OCI-LY1 (cell line): ENCODE measurements at regions not wholly inside any gene's neighbourhood (a gene's known extent, or its start where the extent isn't known, plus 50 kb on each side); places are given as distances from the start of the nearest gene placed in this dataset.

ENCODE experiments used
- H2AFZ ChIP-seq: fragments of 200-600 bp; sonication (generic), shearing (Covaris generic); 2 replicates; pipeline ENCODE4 v1.6.0; 2014; ENCODE audit warnings: antibody characterized with exemption, mild to moderate bottlenecking, low read length
- H3F3A ChIP-seq: fragments of 200-600 bp; sonication (generic), shearing (Covaris generic); 2 replicates; pipeline ENCODE4 v1.6.0; 2014; ENCODE audit warnings: mild to moderate bottlenecking, antibody characterized with exemption, low read length, moderate library complexity; ENCODE audit not compliant: insufficient read depth
- H3K27ac ChIP-seq: fragments of 200-600 bp; sonication (generic); 2 replicates; pipeline ENCODE4 v1.5.1; 2014; ENCODE audit warnings: low read length, mixed run types, mild to moderate bottlenecking, low read depth; ENCODE audit not compliant: poor library complexity, severe bottlenecking
- H3K27me3 ChIP-seq: fragments of 200-600 bp; sonication (generic); 2 replicates; pipeline ENCODE4 v1.6.0; 2014; ENCODE audit warnings: antibody characterized with exemption, mild to moderate bottlenecking, low read length, moderate library complexity; ENCODE audit not compliant: insufficient read depth
- H3K36me3 ChIP-seq: fragments of 200-600 bp; sonication (generic); 2 replicates; pipeline ENCODE4 v1.6.1; 2014; ENCODE audit warnings: mild to moderate bottlenecking, antibody characterized with exemption, low read length, moderate library complexity, mixed read lengths; ENCODE audit not compliant: insufficient read depth
- H3K4me1 ChIP-seq: fragments of 200-600 bp; sonication (generic); 2 replicates; pipeline ENCODE4 v1.5.1; 2014; ENCODE audit warnings: mild to moderate bottlenecking, low read length, moderate library complexity; ENCODE audit not compliant: insufficient read depth, severe bottlenecking
- H3K4me2 ChIP-seq: fragments of 200-600 bp; sonication (generic), shearing (Covaris generic); 2 replicates; pipeline ENCODE4 v1.6.1; 2014; ENCODE audit warnings: low read length
- H3K4me3 ChIP-seq: fragments of 200-600 bp; sonication (generic); 2 replicates; pipeline ENCODE4 v1.5.1; 2014; ENCODE audit warnings: low read length, low read depth, mild to moderate bottlenecking, mixed read lengths; ENCODE audit not compliant: poor library complexity, severe bottlenecking
- H3K79me2 ChIP-seq: fragments of 200-600 bp; shearing (Covaris generic); 2 replicates; pipeline ENCODE4 v1.6.1; 2016; ENCODE audit warnings: mixed run types, low read length, mixed read lengths; ENCODE audit not compliant: insufficient read depth
- H3K9ac ChIP-seq: fragments of 200-600 bp; sonication (generic), shearing (Covaris generic); 2 replicates; pipeline ENCODE4 v1.6.1; 2014; ENCODE audit warnings: mild to moderate bottlenecking, low read length, mixed read lengths
- H3K9me2 ChIP-seq: fragments of 200-600 bp; sonication (generic), shearing (Covaris generic); 2 replicates; pipeline ENCODE4 v1.6.1; 2014; ENCODE audit warnings: low read depth, mild to moderate bottlenecking, low read length, mixed read lengths
- H3K9me3 ChIP-seq: fragments of 200-600 bp; shearing (Covaris generic); 2 replicates; pipeline ENCODE4 v1.6.1; 2014; ENCODE audit warnings: low read length, mixed read lengths
- H4K20me1 ChIP-seq: fragments of 200-600 bp; sonication (generic), shearing (Covaris generic); 2 replicates; pipeline ENCODE4 v1.6.0; 2016; ENCODE audit warnings: mild to moderate bottlenecking, low read length; ENCODE audit not compliant: insufficient read depth
- EZH2 ChIP-seq: fragments of 200-600 bp; sonication (generic), shearing (Covaris generic); IDR thresholded peaks from 2 replicates; pipeline ENCODE4 v1.8.0; 2017; ENCODE audit warnings: borderline replicate concordance, mixed run types, mild to moderate bottlenecking, antibody characterized with exemption, low read length, moderate library complexity, mixed read lengths
- TF ChIP-seq, protein P1 (sequence below): fragments of 200-600 bp; sonication (generic), shearing (Covaris generic); IDR thresholded peaks from 2 replicates; pipeline ENCODE4 v1.5.1; 2017; ENCODE audit warnings: mild to moderate bottlenecking, antibody characterized with exemption, low read length, moderate library complexity, mixed read lengths

DNA sequence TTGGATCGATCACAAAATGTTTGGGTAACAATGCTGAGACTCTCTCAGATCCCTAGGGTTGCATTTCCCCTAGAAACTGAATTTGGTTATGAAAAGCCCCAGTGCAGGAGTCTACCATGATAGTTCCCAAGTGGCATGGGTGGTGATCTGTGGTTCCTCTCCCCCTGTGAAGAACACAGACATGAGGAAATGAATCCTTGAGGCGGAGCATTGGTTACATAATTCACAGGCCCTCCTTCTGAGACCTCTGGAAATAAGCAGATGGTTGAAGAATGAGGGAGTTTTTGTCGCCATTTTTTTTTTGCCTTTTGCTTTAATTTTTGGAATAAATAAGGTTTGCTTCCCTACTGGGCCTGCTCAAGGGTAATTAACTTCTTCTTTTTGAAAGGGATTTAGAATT is 597.0 kb upstream of the RBFOX1 start:
- TF ChIP-seq, protein P1, sequence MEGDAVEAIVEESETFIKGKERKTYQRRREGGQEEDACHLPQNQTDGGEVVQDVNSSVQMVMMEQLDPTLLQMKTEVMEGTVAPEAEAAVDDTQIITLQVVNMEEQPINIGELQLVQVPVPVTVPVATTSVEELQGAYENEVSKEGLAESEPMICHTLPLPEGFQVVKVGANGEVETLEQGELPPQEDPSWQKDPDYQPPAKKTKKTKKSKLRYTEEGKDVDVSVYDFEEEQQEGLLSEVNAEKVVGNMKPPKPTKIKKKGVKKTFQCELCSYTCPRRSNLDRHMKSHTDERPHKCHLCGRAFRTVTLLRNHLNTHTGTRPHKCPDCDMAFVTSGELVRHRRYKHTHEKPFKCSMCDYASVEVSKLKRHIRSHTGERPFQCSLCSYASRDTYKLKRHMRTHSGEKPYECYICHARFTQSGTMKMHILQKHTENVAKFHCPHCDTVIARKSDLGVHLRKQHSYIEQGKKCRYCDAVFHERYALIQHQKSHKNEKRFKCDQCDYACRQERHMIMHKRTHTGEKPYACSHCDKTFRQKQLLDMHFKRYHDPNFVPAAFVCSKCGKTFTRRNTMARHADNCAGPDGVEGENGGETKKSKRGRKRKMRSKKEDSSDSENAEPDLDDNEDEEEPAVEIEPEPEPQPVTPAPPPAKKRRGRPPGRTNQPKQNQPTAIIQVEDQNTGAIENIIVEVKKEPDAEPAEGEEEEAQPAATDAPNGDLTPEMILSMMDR = no peak
- no peak for TF ChIP-seq EZH2
- Histone ChIP-seq H3K4me2 (no peak overlapping the region), H3K9me3 (no peaks in the 10 kb centered on the region)

DNA sequence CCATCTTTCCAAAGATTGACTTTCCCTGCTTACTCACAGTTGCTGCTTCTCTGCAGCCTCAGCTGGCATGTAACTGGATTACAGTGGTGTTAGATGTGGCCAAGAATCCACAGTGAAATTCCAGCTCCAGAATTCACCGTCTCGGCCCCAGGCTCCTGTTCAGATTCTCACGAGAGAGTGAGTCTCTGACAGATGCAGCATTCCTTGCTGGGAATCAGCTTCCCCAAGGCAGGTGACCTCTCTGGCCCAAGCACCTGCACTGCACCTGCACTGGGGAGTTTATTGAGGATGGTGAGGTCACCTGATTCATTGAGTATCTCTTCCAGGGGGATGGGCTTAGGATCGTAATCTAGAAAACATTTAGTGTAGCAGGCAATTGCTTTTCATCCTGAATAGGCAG is 600.5 kb upstream of the RBFOX1 start:
- Histone ChIP-seq H3K27ac (no peak overlapping the region), H4K20me1 (no peaks in the 10 kb centered on the region), H3K9me3 (no peaks in the 10 kb centered on the region), H3F3A (no peaks in the 10 kb centered on the region), H3K4me3 (no peak overlapping the region), H2AFZ (no peak overlapping the region), H3K79me2 (no peaks in the 10 kb centered on the region), H3K4me2 (no peak overlapping the region), H3K27me3 (no peaks in the 10 kb centered on the region), H3K9ac (no peak overlapping the region), H3K9me2 (no peaks in the 10 kb centered on the region), H3K36me3 (no peaks in the 10 kb centered on the region), H3K4me1 (no peaks in the 10 kb centered on the region)
- TF ChIP-seq, protein P1 = no peak
- TF ChIP-seq EZH2 = no peak

More for the DNA sequence above, 597.0 kb upstream of the RBFOX1 start:
- Histone ChIP-seq H3K9ac (no peak overlapping the region), H2AFZ (no peak overlapping the region), H3K9me2 (no peaks in the 10 kb centered on the region), H3K4me1 (no peaks in the 10 kb centered on the region), H3K36me3 (no peaks in the 10 kb centered on the region), H4K20me1 (no peaks in the 10 kb centered on the region), H3K79me2 (no peaks in the 10 kb centered on the region), H3K27me3 (no peaks in the 10 kb centered on the region), H3K4me3 (no peak overlapping the region), H3K27ac (no peak overlapping the region), H3F3A (no peaks in the 10 kb centered on the region)

DNA sequence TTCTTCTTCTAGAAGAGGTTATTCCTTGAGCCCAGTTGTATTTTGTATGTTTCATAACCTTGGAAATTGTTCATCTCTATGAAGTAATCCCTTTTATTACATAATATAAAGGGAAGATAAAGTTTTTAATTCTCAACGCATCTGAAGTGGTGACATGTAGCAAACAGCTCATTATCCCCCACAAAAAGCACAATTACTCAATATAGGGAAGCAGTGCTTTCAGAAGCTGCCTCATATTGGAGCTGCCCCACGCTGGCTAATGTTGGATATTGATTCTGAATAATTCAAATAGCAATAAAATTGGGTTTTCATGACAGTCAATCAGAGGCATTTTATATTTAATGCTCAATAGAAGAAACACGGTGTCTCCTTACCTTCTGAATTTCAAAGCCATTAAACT is 604.3 kb upstream of the RBFOX1 start:
- TF ChIP-seq, protein P1 = no peak
- Histone ChIP-seq H3K9me3 (no peaks in the 10 kb centered on the region), H3K27me3 (no peaks in the 10 kb centered on the region)

More for the DNA sequence above, 604.3 kb upstream of the RBFOX1 start:
- Histone ChIP-seq H3K79me2 (no peaks in the 10 kb centered on the region), H3K36me3 (no peaks in the 10 kb centered on the region), H3K27ac (no peak overlapping the region), H3K4me3 (no peak overlapping the region), H2AFZ (no peak overlapping the region), H3K9ac (no peak overlapping the region), H3K4me2 (no peak overlapping the region), H3K9me2 (no peaks in the 10 kb centered on the region), H3F3A (no peaks in the 10 kb centered on the region), H3K4me1 (no peaks in the 10 kb centered on the region), H4K20me1 (no peaks in the 10 kb centered on the region)
